Uterus (tissue), 2 donors: ENCODE measurements at regions not wholly inside any gene's neighbourhood (a gene's known extent, or its start where the extent isn't known, plus 50 kb on each side); places are given as distances from the start of the nearest gene placed in this dataset.

Experiments
- CTCF ChIP-seq, 4 experiments: fragments of 200-600 bp in 2 of 4; fragments of 450-650 bp in 2 of 4; sonication (generic) in 2 of 4; IDR thresholded peaks; one replicate each; pipeline ENCODE4 v1.5.1; 2016 to 2019; ENCODE audit warnings: antibody characterized with exemption in 4 of 4, mild to moderate bottlenecking in 2 of 4, moderate library complexity in 1 of 4
- POLR2A ChIP-seq, 2 donors: fragments of 450-650 bp; IDR thresholded peaks; one replicate each; pipeline ENCODE4 v1.6.1; 2016; ENCODE audit warnings: antibody characterized with exemption in 2 of 2, mild to moderate bottlenecking in 1 of 2, moderate library complexity in 1 of 2

- TF ChIP-seq CTCF (IDR thresholded peaks at IDR 0.05) (no peak), POLR2A (IDR thresholded peaks at IDR 0.05) (no peak)
Measured at GRCh38 chr3:124658270-124658669, 72.0 kb upstream of the UMPS start.
